K562 (cell line): ENCODE measurements at regions not wholly inside any gene's neighbourhood (a gene's known extent, or its start where the extent isn't known, plus 50 kb on each side); places are given as distances from the start of the nearest gene placed in this dataset.

Source experiments
- ATF3 ChIP-seq, 2 experiments: fragments of 450-650 bp in 1 of 2; sonication (generic) in 1 of 2; formaldehyde crosslinking in 1 of 2; IDR thresholded peaks in 1 of 2; conservative IDR thresholded peaks in 1 of 2; 2 replicates each; pipeline versions ENCODE4 v1.6.1 to v1.8.1; 2016 to 2023; ENCODE audit warnings: mild to moderate bottlenecking in 2 of 2, moderate library complexity in 2 of 2, inconsistent platforms in 1 of 2, missing genetic modification reagents in 1 of 2
- BRCA1 ChIP-seq, 2 experiments: fragments of 450-650 bp in 1 of 2; sonication (generic) in 1 of 2; formaldehyde crosslinking in 1 of 2; IDR thresholded peaks; 2 replicates each; pipeline versions ENCODE4 v1.5.0 to v1.6.1; 2017 to 2020; ENCODE audit warnings: mild to moderate bottlenecking in 1 of 2, missing genetic modification reagents in 1 of 2
- CTBP1 ChIP-seq: fragments of 450-650 bp; IDR thresholded peaks from 2 replicates; pipeline ENCODE4 v1.6.1; 2016; ENCODE audit warnings: borderline replicate concordance
- MXI1 ChIP-seq: IDR thresholded peaks from 2 replicates; pipeline ENCODE4 v1.6.1; 2011; ENCODE audit warnings: low read depth, mild to moderate bottlenecking, improper control_type of control experiment, low read length
- NBN ChIP-seq: fragments of 450-650 bp; IDR thresholded peaks from 2 replicates; pipeline ENCODE4 v1.6.1; 2016; ENCODE audit warnings: low read depth, mild to moderate bottlenecking
- SIX5 ChIP-seq, 2 experiments: IDR thresholded peaks; 2 replicates each; pipeline ENCODE4 v1.6.1; 2011; ENCODE audit warnings: low read length in 2 of 2, borderline replicate concordance in 1 of 2, low read depth in 1 of 2, mild to moderate bottlenecking in 1 of 2, moderate library complexity in 1 of 2; ENCODE audit not compliant: insufficient read depth in 1 of 2
- TCF3 ChIP-seq: sonication (generic); formaldehyde crosslinking; IDR thresholded peaks from 2 replicates; pipeline ENCODE4 v1.4.0; 2020; ENCODE audit warnings: mild to moderate bottlenecking, missing genetic modification reagents
- TF ChIP-seq, protein P1 (sequence below): sonication (generic); formaldehyde crosslinking; IDR thresholded peaks from 2 replicates; pipeline ENCODE4 v1.8.1; 2023; ENCODE audit warnings: mild to moderate bottlenecking, missing genetic modification reagents, moderate library complexity
- TF ChIP-seq, protein P2 (sequence below): fragments of 250-450 bp; sonication (Bioruptor Pico); IDR thresholded peaks from 2 replicates; pipeline ENCODE4 v1.5.0; 2020; ENCODE audit warnings: mild to moderate bottlenecking

DNA sequence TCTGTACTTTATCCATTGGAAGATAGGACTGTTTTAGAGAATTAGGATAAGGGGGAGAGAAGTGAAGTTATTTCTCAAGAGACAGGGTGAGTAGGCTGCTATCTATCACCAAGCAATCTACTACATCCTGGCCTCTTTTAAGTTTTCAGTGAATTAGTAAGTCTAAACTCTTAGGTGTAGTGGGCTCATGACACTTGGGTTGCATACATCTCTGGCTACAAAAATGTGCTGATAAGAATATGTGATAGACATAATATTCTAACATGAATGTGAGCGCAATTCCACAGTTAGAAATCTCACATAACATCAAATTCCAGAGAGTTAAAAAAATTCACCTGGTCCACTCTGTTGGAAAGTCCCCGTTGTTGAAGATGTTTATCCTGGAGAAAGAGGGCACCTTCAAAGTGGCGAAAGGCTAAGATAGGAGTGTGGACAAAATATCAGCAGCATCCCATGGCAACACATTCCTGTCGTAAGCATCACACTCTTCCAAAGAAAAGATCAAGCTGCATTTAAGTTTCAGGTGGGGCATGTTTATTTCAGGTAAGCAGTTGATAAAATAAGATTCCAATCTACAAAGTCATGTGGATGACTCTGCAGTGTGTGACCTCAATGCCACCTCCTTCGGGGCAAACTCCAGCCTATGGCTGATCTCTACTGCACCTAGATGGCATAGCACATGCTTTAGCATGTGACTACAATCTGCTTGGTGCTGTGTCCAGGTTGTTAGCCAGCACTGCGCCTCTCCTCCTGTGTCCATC lies 111.7 kb upstream of the NEDD9 start:
- TF ChIP-seq SIX5 (IDR thresholded peaks at IDR 0.05; ENCODE audit: borderline replicate concordance in 1 of 2, insufficient read depth in 1 of 2, low read depth in 1 of 2, low read length in 2 of 2) = no peak
- no peak for TF ChIP-seq TCF3 (CRISPR knock-in tag)
- TF ChIP-seq BRCA1 (IDR thresholded peaks at IDR 0.05) = no peak
- no peak for TF ChIP-seq BRCA1 (CRISPR knock-in tag; IDR thresholded peaks at IDR 0.05)
- no peak for TF ChIP-seq NBN
- TF ChIP-seq, protein P1, sequence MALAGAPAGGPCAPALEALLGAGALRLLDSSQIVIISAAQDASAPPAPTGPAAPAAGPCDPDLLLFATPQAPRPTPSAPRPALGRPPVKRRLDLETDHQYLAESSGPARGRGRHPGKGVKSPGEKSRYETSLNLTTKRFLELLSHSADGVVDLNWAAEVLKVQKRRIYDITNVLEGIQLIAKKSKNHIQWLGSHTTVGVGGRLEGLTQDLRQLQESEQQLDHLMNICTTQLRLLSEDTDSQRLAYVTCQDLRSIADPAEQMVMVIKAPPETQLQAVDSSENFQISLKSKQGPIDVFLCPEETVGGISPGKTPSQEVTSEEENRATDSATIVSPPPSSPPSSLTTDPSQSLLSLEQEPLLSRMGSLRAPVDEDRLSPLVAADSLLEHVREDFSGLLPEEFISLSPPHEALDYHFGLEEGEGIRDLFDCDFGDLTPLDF (CRISPR knock-in tag) = no peak
- TF ChIP-seq ATF3 (IDR thresholded peaks at IDR 0.05) = no peak
- no peak for TF ChIP-seq ATF3 (CRISPR knock-in tag; conservative IDR thresholded peaks at IDR 0.05)
- no peak for TF ChIP-seq MXI1
- TF ChIP-seq, protein P2, sequence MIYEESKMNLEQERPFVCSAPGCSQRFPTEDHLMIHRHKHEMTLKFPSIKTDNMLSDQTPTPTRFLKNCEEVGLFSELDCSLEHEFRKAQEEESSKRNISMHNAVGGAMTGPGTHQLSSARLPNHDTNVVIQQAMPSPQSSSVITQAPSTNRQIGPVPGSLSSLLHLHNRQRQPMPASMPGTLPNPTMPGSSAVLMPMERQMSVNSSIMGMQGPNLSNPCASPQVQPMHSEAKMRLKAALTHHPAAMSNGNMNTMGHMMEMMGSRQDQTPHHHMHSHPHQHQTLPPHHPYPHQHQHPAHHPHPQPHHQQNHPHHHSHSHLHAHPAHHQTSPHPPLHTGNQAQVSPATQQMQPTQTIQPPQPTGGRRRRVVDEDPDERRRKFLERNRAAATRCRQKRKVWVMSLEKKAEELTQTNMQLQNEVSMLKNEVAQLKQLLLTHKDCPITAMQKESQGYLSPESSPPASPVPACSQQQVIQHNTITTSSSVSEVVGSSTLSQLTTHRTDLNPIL = no peak
- no peak for TF ChIP-seq CTBP1
